NOMO-1 treated with DMSO at 0.1 percent for 48 hours (cell line): ENCODE measurements at regions not wholly inside any gene's neighbourhood (a gene's known extent, or its start where the extent isn't known, plus 50 kb on each side); places are given as distances from the start of the nearest gene placed in this dataset.
"Not testable (repeated sequence)": the region's sequence is repeated elsewhere in the genome, so short reads cannot be mapped to it uniquely, and the experiment has no call there.

Experiments
- DNase-seq: peaks from one replicate; lab custom pipeline; 2025; ENCODE audit not compliant: unreplicated experiment; lab: John Stamatoyannopoulos, UW

- no peak for DNase-seq
These were observed 1145.0 kb downstream of the RPA4 start for GRCh38 chrX:98028691-98029090.

GRCh38 chrX:98029861-98030260 is 1146.2 kb downstream of the RPA4 start:
- no peak for DNase-seq

DNA sequence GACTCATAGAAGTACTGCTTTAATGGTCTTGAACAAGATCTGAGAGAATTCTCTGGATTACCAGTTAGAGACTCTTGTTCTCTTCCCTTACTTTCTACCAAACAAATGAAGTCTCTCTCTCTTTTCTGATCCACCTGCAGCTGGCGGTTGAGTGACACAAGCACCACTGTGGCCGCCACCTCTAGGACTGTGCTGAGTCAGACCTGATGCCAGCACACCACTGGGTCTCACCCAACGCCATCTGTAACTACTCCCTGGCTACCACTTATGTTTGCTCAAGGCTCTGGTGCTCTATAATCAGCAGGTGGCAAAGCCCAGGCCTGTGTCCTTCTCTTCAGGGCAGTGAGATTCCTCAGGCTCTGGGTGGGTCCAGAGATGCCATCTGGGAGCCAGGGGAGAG is 1173.5 kb downstream of the RPA4 start:
- DNase-seq, result no peak

- DNase-seq, result no peak
These were observed 1181.4 kb downstream of the RPA4 start for GRCh38 chrX:98065151-98065550.

- DNase-seq, result peak; percentile 24
These were observed 1183.9 kb downstream of the RPA4 start for GRCh38 chrX:98067611-98068010.

DNA sequence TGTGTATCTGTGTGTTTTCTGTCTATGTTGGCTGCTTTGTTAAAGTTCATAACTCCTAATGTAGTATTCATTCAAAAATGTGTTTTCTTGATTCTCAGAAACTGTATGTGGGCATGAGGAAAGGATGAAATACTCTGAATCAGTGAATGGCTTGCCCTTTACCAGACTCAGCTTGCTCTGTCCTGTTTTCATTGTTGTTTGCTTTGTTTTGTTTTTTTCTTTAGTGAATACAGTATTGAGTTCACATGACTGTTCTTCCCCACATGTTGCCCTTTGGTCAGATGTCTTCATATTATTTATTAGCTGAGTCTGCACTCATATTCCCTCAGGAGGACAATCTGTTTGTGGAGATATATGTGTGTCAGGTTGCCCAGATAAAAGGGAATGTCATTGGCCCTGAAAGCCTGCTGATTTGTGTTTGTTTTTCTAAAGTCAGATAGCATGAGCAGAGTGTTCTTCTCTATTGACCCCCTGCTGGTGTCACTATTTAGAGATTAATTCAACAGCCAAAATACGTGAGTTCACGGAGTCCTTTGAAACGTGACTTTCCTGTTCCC is 1184.4 kb downstream of the RPA4 start:
- no peak for DNase-seq

DNA sequence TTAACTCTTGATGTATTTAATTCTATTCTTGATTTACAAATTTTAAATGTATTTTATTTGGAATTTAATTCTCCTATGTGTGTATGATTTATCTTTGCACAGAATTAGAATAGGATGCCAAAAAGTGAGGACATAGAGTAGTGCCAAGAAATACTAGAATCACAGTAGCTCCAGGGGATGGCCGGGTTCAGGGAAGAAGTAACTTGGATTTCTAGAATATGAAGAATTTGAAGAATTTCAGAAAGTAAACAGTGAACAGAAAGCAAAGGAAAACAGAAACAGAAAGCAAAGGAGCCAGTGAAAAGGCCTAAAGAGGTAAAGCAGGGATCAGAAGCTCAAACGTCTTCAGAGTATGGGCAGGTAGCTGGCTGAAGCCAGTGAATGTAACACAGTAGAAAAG is 1187.6 kb downstream of the RPA4 start:
- DNase-seq, result no peak

GRCh38 chrX:98077440-98077839 is 1193.7 kb downstream of the RPA4 start:
- no peak for DNase-seq

DNA sequence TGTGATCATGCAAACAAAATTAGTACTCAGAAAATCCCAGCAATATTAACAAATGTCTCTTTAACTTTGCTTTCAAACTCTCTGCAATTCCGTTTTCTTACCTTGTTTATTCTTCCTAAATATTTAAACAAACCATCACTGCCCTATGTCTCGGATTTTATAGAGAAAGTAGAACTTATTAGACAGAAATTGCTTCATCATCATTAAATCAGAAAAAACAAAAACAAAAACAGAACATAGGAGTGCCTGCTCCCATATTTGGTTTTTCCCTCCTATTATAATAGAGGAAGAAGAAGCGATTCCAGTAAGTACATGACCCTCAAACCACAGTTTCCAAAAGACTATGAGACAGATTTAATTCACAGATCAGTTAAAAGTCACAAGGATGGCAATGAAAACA is 1228.0 kb downstream of the RPA4 start:
- no peak for DNase-seq

DNA sequence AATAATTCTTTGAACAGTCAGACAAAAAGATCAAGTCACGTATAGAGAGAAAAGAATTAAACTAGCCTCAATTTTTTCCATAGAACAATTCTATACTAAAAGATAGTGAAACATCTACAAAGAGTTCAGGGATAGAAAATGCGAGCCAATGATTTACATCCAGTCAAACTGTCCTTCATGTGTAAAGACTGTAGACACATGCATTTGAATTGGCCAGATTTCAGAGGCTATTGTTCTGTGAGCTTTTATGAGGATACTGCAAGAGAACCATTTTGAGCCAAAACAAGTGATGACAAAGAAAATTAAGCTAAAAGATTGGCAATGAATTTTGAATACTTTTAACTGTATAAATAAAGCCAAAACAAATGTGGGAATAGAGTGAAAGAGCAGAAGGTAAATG is 1230.3 kb downstream of the RPA4 start:
- no peak for DNase-seq

- no peak for DNase-seq
These were observed 1257.8 kb downstream of the RPA4 start for GRCh38 chrX:98141466-98141865.

DNA sequence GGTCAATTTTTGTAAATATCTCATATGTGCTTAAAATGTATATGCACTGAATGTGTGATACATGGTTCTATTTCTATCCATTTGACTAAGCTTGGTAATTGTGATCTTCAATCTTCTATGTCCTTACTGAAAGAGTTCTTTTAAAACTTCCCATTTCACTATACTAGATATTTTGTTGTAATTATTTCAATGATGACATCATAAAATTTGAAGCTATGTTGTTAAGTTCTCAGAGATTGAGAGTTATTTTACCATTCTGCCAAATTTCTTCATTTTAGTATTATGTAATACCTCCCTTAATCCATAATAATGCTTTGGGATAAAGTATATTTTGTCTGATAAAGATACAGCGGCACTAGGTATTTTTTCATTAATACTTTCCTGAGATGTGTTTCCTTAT is 1307.3 kb downstream of the RPA4 start:
- DNase-seq, result no peak

DNA sequence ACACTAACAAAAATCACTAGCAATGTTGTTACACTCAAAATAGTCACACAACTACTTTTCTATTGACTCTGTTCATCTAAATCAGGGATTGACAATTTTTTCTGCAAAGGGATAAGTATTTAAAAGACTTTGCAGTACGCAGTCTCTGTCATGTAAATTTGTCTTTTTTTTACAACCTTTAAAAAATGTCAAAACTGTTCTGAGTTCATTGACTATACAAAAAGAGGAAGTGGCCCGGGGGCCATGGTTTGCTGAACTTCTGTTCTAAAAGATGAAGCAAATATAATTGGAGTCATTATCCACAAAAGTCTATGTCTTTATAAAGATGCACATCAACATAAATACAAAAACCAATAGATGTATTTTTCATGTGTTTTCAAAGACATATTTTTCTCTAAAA is 1310.3 kb downstream of the RPA4 start:
- DNase-seq, result peak; percentile 70

DNA sequence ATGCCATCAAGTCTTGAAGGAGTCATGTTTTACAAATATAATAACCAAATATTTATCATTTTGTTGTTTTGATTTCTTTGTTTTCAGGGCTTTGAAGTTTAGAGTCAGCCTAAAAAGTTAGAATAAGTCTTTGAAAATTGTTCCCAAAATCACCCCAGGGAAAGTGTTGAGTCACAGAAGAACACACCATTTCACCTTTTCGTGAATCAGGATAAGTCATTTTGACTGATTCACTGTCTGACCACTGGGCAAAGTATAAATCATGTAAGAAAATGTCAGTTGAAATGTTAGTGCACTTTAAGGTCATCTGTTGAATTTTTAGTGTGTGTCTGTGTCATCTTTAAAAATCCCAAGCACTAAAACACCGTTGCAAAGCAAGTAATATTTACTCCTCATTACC is 1320.1 kb downstream of the RPA4 start:
- DNase-seq, result no peak

DNA sequence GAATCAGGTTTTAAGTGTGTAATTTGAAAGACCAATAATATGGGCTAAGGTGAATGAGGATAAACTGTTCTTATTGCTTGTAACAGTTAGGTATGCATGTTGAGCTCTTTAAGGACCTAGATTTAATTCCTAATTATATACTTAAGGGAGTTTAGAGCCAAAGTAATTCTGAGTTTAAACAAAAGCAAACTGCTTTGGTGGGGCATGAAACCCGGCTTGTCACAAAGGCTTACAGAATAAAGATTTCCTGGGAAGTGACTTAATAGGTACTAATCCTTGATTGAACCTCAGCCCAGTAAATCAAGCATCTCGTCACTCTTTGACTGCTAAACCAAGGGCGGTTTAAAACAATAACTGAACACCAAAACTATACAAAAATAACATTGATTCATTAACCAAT is 1324.2 kb downstream of the RPA4 start:
- DNase-seq, result no peak

- no peak for DNase-seq
These were observed 1347.3 kb downstream of the RPA4 start for GRCh38 chrX:98231003-98231402.

DNA sequence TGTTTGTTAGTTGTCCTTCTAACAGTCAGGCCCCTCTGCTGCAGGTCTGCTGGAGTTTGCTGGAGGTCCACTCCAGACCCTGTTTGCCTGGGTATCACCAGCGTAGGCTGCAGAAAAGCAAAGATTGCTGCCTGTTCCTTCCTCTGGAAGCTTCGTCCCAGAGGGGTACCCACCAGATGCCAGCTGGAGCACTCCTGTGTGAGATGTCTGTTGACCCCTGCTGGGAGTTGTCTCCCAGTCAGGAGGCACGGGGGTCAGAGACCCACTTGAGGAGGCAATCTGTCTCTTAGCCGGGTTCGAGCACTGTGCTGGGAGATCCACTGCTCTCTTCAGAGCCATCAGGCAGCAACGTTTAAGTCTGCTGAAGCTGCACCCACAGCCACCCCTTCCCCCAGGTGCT is 1356.4 kb downstream of the RPA4 start:
- DNase-seq, result not testable (repeated sequence)

DNA sequence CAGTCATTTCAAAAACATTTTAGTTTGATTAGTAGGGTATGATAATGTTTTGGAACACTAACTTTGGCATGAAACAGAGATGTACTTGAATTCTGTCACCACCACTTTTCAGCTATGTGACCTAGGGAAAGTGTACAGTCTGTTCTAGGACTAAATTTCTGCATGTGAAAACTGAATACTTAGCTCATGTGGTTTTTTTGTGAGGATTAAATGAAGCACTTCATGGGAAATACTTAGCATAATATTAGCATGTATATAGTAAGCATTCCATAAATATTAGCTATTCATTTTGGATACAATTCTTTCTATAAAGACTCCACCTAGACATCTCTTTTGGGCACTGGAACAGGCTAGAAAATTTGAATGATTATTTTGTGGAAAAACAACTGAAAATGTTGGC is 1379.4 kb downstream of the RPA4 start:
- DNase-seq, result no peak

DNA sequence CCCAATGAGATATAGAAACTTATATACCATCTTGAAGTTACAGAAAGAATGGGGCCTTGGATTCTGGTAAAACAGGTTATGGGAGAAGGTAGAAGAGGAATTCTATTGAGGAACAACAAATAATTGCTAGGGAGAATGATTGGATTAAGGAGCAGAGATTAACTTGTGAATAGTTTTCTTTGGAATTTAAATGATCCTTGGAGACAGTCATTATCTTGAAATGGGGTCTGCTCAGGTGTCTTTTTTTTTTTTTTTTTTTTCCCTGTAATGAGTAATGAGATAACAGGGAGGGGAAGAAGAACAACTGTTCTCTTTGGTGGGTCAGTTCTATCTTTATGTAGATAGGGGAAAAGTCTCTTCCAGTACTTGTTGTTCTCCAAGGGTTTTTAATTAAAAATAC is 1406.0 kb downstream of the RPA4 start:
- no peak for DNase-seq

GRCh38 chrX:98294310-98294709 is 1410.6 kb downstream of the RPA4 start:
- no peak for DNase-seq

- DNase-seq, result no peak
These were observed 1412.4 kb downstream of the RPA4 start for GRCh38 chrX:98296129-98296528.

- DNase-seq, result no peak
These were observed 1416.1 kb downstream of the RPA4 start for GRCh38 chrX:98299785-98300184.

DNA sequence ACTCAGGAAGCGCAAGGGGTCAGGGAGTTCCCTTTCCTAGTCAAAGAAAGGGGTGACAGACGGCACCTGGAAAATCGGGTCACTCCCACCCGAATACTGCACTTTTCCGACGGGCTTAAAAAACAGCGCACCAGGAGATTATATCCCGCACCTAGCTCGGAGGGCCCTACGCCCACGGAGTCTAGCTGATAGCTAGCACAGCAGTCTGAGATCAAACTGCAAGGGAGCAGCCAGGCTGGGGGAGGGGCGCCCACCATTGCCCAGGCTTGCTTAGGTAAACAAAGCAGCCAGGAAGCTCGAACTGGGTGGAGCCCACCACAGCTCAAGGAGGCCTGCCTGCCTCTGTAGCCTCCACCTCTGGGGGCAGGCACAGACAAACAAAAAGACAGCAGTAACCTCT is 1416.8 kb downstream of the RPA4 start:
- DNase-seq, result not testable (repeated sequence)

DNA sequence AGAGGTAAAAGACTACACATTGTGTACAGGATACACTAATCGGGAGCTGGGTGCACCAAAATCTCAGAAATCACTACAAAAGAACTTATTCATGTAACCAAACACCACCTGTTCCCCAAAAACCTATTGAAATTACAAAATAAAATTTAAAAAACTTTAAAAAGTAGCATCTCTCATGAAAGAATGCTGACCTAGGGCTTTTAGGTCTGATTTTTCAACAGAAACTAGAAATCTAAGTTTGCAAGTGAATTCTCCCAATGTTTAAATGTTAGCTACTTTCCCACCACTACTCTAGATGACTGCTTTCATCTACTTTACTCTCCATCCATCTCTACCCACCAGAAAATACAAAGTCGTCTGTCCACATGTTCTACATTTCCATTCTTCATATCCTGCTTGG is 1447.7 kb downstream of the RPA4 start:
- no peak for DNase-seq
